Lower leg skin (tissue), 3 donors: ENCODE measurements at regions not wholly inside any gene's neighbourhood (a gene's known extent, or its start where the extent isn't known, plus 50 kb on each side); places are given as distances from the start of the nearest gene placed in this dataset.

Experiments
- POLR2A ChIP-seq, 2 donors: fragments of 450-650 bp; IDR thresholded peaks; one replicate each; pipeline ENCODE4 v1.6.1; 2016 to 2017; ENCODE audit warnings: antibody characterized with exemption in 2 of 2, mild to moderate bottlenecking in 1 of 2, moderate library complexity in 1 of 2
- TF ChIP-seq, protein P1 (sequence below), 3 donors: fragments of 450-650 bp; IDR thresholded peaks; one replicate each; pipeline ENCODE4 v1.5.1; 2016; ENCODE audit warnings: antibody characterized with exemption in 3 of 3, mild to moderate bottlenecking in 3 of 3, moderate library complexity in 2 of 3

GRCh38 chr15:94620632-94621031, 389.3 kb downstream of the MCTP2 start:
- TF ChIP-seq, protein P1, sequence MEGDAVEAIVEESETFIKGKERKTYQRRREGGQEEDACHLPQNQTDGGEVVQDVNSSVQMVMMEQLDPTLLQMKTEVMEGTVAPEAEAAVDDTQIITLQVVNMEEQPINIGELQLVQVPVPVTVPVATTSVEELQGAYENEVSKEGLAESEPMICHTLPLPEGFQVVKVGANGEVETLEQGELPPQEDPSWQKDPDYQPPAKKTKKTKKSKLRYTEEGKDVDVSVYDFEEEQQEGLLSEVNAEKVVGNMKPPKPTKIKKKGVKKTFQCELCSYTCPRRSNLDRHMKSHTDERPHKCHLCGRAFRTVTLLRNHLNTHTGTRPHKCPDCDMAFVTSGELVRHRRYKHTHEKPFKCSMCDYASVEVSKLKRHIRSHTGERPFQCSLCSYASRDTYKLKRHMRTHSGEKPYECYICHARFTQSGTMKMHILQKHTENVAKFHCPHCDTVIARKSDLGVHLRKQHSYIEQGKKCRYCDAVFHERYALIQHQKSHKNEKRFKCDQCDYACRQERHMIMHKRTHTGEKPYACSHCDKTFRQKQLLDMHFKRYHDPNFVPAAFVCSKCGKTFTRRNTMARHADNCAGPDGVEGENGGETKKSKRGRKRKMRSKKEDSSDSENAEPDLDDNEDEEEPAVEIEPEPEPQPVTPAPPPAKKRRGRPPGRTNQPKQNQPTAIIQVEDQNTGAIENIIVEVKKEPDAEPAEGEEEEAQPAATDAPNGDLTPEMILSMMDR (IDR thresholded peaks at IDR 0.05) = no peak
- no peak for TF ChIP-seq POLR2A (IDR thresholded peaks at IDR 0.05)
